HepG2 (cell line): ENCODE measurements at regions not wholly inside any gene's neighbourhood (a gene's known extent, or its start where the extent isn't known, plus 50 kb on each side); places are given as distances from the start of the nearest gene placed in this dataset.

Experiments used
- CENPX ChIP-seq: sonication (generic); formaldehyde crosslinking; IDR thresholded peaks from 2 replicates; pipeline ENCODE4 v1.9.0; 2021; ENCODE audit warnings: mild to moderate bottlenecking, missing genetic modification reagents, moderate library complexity
- DNMT3B ChIP-seq: conservative IDR thresholded peaks from 2 replicates; pipeline ENCODE4 v1.6.1; 2016; ENCODE audit warnings: missing biosample characterization, control low read depth
- ELF3 ChIP-seq: IDR thresholded peaks from 2 replicates; pipeline ENCODE4 v1.6.1; 2016; ENCODE audit warnings: missing genetic modification reagents, missing compliant biosample characterization
- FOXC1 ChIP-seq: sonication (generic); formaldehyde crosslinking; IDR thresholded peaks from 2 replicates; pipeline ENCODE4 v1.8.0; 2022; ENCODE audit warnings: mild to moderate bottlenecking, missing genetic modification reagents, borderline replicate concordance
- KDM6A ChIP-seq: IDR thresholded peaks from 2 replicates; pipeline ENCODE4 v1.6.1; 2016; ENCODE audit warnings: low read depth
- LCORL ChIP-seq, 2 experiments: fragments of 450-650 bp in 1 of 2; sonication (generic) in 1 of 2; formaldehyde crosslinking in 1 of 2; IDR thresholded peaks; 2 replicates each; pipeline versions ENCODE4 v1.5.0 to v1.6.1; 2017 to 2020; ENCODE audit warnings: antibody characterized with exemption in 1 of 2, missing genetic modification reagents in 1 of 2
- NBN ChIP-seq: fragments of 450-650 bp; conservative IDR thresholded peaks from 2 replicates; pipeline ENCODE4 v1.6.1; 2017
- SCMH1 ChIP-seq: sonication (generic); formaldehyde crosslinking; IDR thresholded peaks from 2 replicates; pipeline ENCODE4 v1.9.0; 2021; ENCODE audit warnings: missing genetic modification reagents, mild to moderate bottlenecking, borderline replicate concordance
- SP1 ChIP-seq, 2 experiments: fragments of 450-650 bp in 1 of 2; sonication (generic) in 1 of 2; formaldehyde crosslinking in 1 of 2; IDR thresholded peaks; 2 replicates each; pipeline versions ENCODE4 v1.4.0 to v1.6.1; 2016 to 2020; ENCODE audit warnings: missing genetic modification reagents in 1 of 2
- XBP1 ChIP-seq: sonication (generic); formaldehyde crosslinking; IDR thresholded peaks from 2 replicates; pipeline ENCODE4 v1.5.0; 2020; ENCODE audit warnings: missing genetic modification reagents
- ZNF331 ChIP-seq: sonication (generic); formaldehyde crosslinking; IDR thresholded peaks from 2 replicates; pipeline ENCODE4 v1.4.0; 2020; ENCODE audit warnings: missing genetic modification reagents
- ZNF567 ChIP-seq: sonication (generic); formaldehyde crosslinking; IDR thresholded peaks from 2 replicates; pipeline ENCODE4 v1.8.1; 2023; ENCODE audit warnings: mild to moderate bottlenecking, missing genetic modification reagents, borderline replicate concordance
- ZNF672 ChIP-seq: sonication (generic); formaldehyde crosslinking; IDR thresholded peaks from 2 replicates; pipeline ENCODE4 v1.8.1; 2022; ENCODE audit warnings: missing genetic modification reagents
- ZNF766 ChIP-seq: sonication (generic); formaldehyde crosslinking; IDR thresholded peaks from 2 replicates; pipeline ENCODE4 v1.5.0; 2020; ENCODE audit warnings: missing genetic modification reagents, borderline replicate concordance
- TF ChIP-seq, protein P1 (sequence below): sonication (generic); formaldehyde crosslinking; IDR thresholded peaks from 2 replicates; pipeline ENCODE4 v1.5.1; 2020; ENCODE audit warnings: missing genetic modification reagents, mild to moderate bottlenecking, borderline replicate concordance
- TF ChIP-seq, protein P2 (sequence below): sonication (generic); formaldehyde crosslinking; IDR thresholded peaks from 2 replicates; pipeline ENCODE4 v1.4.0; 2020; ENCODE audit warnings: missing genetic modification reagents
- TF ChIP-seq, protein P3 (sequence below): sonication (generic); formaldehyde crosslinking; IDR thresholded peaks from 2 replicates; pipeline ENCODE4 v1.8.1; 2022; ENCODE audit warnings: mild to moderate bottlenecking, missing genetic modification reagents
- TF ChIP-seq, protein P4 (sequence below): sonication (generic); formaldehyde crosslinking; IDR thresholded peaks from 2 replicates; pipeline ENCODE4 v1.9.0; 2021; ENCODE audit warnings: missing genetic modification reagents, mild to moderate bottlenecking, borderline replicate concordance
- TF ChIP-seq, protein P5 (sequence below): IDR thresholded peaks from 2 replicates; pipeline ENCODE4 v1.6.1; 2012; ENCODE audit warnings: low read depth, low read length, improper control_type of control experiment

DNA sequence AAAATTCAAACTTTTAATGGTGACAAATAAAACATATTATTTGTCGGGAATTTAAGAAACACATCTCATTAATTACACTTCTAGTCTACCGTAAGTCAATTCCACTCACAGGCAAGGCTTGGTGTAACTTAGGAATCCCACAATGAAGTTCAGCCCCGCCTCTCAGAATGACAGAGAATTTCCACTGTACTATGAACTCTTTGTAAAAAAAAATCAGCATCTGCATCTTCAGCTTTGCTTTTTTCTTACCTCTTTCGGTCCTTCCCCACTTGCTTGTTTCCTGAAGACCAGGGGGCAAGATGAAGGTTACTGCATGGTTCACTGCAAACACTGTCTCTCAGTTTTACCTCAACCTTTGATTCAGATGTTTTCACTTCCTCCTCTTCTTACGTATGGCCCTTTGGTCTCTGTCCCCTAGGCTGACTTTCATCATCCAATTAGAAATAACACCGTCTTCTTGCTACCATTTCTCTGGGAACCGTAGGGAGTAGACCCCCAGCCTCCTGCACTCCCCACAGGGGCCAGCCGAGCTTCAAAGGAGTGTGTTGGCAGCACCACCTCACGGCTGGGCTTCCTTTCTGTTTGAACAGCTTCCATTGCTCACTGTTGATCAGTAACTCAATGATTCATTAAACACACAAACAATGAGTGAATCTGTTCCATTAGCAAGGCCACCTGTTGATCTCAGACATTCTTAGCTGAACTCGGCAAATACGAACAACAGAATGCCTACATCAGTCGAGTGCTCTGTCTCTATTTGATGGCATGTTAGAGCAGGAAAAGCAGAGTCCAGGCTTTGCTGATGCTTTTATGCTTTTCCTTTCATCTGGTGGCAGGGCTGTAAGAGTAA lies 343.0 kb downstream of the BMP4 start (continued):
- no peak for TF ChIP-seq CENPX (CRISPR knock-in tag)
- TF ChIP-seq ZNF567 (CRISPR knock-in tag) = no peak
- peak; percentile 84 for TF ChIP-seq KDM6A (CRISPR knock-in tag)
- no peak for TF ChIP-seq NBN
- TF ChIP-seq SP1 (IDR thresholded peaks at IDR 0.05) = no peak
- peak; percentile 19; the same call in 1 of the 2 replicates for TF ChIP-seq SP1 (CRISPR knock-in tag; IDR thresholded peaks at IDR 0.05)
- TF ChIP-seq ZNF331 (CRISPR knock-in tag) = peak; percentile 86
- TF ChIP-seq DNMT3B (CRISPR knock-in tag) = peak; percentile 96
- TF ChIP-seq, protein P1, sequence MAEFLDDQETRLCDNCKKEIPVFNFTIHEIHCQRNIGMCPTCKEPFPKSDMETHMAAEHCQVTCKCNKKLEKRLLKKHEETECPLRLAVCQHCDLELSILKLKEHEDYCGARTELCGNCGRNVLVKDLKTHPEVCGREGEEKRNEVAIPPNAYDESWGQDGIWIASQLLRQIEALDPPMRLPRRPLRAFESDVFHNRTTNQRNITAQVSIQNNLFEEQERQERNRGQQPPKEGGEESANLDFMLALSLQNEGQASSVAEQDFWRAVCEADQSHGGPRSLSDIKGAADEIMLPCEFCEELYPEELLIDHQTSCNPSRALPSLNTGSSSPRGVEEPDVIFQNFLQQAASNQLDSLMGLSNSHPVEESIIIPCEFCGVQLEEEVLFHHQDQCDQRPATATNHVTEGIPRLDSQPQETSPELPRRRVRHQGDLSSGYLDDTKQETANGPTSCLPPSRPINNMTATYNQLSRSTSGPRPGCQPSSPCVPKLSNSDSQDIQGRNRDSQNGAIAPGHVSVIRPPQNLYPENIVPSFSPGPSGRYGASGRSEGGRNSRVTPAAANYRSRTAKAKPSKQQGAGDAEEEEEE (CRISPR knock-in tag) = no peak
- TF ChIP-seq, protein P2, sequence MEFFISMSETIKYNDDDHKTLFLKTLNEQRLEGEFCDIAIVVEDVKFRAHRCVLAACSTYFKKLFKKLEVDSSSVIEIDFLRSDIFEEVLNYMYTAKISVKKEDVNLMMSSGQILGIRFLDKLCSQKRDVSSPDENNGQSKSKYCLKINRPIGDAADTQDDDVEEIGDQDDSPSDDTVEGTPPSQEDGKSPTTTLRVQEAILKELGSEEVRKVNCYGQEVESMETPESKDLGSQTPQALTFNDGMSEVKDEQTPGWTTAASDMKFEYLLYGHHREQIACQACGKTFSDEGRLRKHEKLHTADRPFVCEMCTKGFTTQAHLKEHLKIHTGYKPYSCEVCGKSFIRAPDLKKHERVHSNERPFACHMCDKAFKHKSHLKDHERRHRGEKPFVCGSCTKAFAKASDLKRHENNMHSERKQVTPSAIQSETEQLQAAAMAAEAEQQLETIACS (CRISPR knock-in tag) = no peak
- TF ChIP-seq ZNF766 = peak; percentile 72; the same call in 1 of the 2 replicates
- TF ChIP-seq, protein P3, sequence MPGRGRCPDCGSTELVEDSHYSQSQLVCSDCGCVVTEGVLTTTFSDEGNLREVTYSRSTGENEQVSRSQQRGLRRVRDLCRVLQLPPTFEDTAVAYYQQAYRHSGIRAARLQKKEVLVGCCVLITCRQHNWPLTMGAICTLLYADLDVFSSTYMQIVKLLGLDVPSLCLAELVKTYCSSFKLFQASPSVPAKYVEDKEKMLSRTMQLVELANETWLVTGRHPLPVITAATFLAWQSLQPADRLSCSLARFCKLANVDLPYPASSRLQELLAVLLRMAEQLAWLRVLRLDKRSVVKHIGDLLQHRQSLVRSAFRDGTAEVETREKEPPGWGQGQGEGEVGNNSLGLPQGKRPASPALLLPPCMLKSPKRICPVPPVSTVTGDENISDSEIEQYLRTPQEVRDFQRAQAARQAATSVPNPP (CRISPR knock-in tag) = 0 out of 2 replicates have a peak, but pooled peaks have one; percentile 51
- TF ChIP-seq ELF3 (CRISPR knock-in tag) = peak; percentile 86; the same call in 1 of the 2 replicates
- no peak for TF ChIP-seq XBP1 (CRISPR knock-in tag)
- no peak for TF ChIP-seq SCMH1
- TF ChIP-seq, protein P4, sequence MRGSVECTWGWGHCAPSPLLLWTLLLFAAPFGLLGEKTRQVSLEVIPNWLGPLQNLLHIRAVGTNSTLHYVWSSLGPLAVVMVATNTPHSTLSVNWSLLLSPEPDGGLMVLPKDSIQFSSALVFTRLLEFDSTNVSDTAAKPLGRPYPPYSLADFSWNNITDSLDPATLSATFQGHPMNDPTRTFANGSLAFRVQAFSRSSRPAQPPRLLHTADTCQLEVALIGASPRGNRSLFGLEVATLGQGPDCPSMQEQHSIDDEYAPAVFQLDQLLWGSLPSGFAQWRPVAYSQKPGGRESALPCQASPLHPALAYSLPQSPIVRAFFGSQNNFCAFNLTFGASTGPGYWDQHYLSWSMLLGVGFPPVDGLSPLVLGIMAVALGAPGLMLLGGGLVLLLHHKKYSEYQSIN = no peak
- TF ChIP-seq ZNF672 = no peak
- TF ChIP-seq FOXC1 (CRISPR knock-in tag) = peak; percentile 68; the same call in 1 of the 2 replicates
- no peak for TF ChIP-seq LCORL (IDR thresholded peaks at IDR 0.05)
- peak; percentile 87 for TF ChIP-seq LCORL (CRISPR knock-in tag; IDR thresholded peaks at IDR 0.05)
- TF ChIP-seq, protein P5, sequence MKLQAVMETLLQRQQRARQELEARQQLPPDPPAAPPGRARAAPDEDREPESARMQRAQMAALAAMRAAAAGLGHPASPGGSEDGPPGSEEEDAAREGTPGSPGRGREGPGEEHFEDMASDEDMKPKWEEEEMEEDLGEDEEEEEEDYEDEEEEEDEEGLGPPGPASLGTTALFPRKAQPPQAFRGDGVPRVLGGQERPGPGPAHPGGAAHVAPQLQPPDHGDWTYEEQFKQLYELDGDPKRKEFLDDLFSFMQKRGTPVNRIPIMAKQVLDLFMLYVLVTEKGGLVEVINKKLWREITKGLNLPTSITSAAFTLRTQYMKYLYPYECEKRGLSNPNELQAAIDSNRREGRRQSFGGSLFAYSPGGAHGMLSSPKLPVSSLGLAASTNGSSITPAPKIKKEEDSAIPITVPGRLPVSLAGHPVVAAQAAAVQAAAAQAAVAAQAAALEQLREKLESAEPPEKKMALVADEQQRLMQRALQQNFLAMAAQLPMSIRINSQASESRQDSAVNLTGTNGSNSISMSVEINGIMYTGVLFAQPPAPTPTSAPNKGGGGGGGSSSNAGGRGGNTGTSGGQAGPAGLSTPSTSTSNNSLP = peak; percentile 98
